WTC11 (cell line): ENCODE measurements at regions not wholly inside any gene's neighbourhood (a gene's known extent, or its start where the extent isn't known, plus 50 kb on each side); places are given as distances from the start of the nearest gene placed in this dataset.

Experiments
- CREB1 ChIP-seq: sonication (generic); formaldehyde crosslinking; IDR thresholded peaks from 2 replicates; pipeline ENCODE4 v1.8.0; 2023; ENCODE audit warnings: mild to moderate bottlenecking, missing genetic modification reagents
- ESRRA ChIP-seq: sonication (generic); formaldehyde crosslinking; IDR thresholded peaks from 2 replicates; pipeline ENCODE4 v1.8.1; 2022; ENCODE audit warnings: mild to moderate bottlenecking, missing genetic modification reagents, borderline replicate concordance
- ETV6 ChIP-seq: sonication (generic); formaldehyde crosslinking; IDR thresholded peaks from 2 replicates; pipeline ENCODE4 v1.8.1; 2022; ENCODE audit warnings: mild to moderate bottlenecking, missing genetic modification reagents
- MYBL2 ChIP-seq: sonication (generic); formaldehyde crosslinking; IDR thresholded peaks from 2 replicates; pipeline ENCODE4 v1.8.1; 2023; ENCODE audit warnings: mild to moderate bottlenecking, moderate library complexity, missing genetic modification reagents
- NFYB ChIP-seq: sonication (generic); formaldehyde crosslinking; conservative IDR thresholded peaks from 2 replicates; pipeline ENCODE4 v1.8.0; 2022; ENCODE audit warnings: low read depth, missing genetic modification reagents
- SP1 ChIP-seq: sonication (generic); formaldehyde crosslinking; conservative IDR thresholded peaks from 2 replicates; pipeline ENCODE4 v1.8.1; 2022; ENCODE audit warnings: missing genetic modification reagents
- TF ChIP-seq, protein P1 (sequence below): sonication (generic); formaldehyde crosslinking; IDR thresholded peaks from 2 replicates; pipeline ENCODE4 v1.8.0; 2022; ENCODE audit warnings: mild to moderate bottlenecking, missing genetic modification reagents
- TF ChIP-seq, protein P2 (sequence below): sonication (generic); formaldehyde crosslinking; IDR thresholded peaks from 2 replicates; pipeline ENCODE4 v1.8.1; 2023; ENCODE audit warnings: mild to moderate bottlenecking, missing genetic modification reagents
- TF ChIP-seq, protein P3 (sequence below): fragments of 200-600 bp; IDR thresholded peaks from 2 replicates; pipeline ENCODE4 v1.8.0; 2022; ENCODE audit warnings: antibody characterized with exemption
- TF ChIP-seq, protein P4 (sequence below): sonication (generic); formaldehyde crosslinking; IDR thresholded peaks from 2 replicates; pipeline ENCODE4 v1.8.1; 2022; ENCODE audit warnings: low read depth, mild to moderate bottlenecking, moderate library complexity, missing genetic modification reagents, borderline replicate concordance
- TF ChIP-seq, protein P5 (sequence below): sonication (generic); formaldehyde crosslinking; IDR thresholded peaks from 2 replicates; pipeline ENCODE4 v1.8.1; 2022; ENCODE audit warnings: low read depth, missing genetic modification reagents, borderline replicate concordance
- TF ChIP-seq, protein P6 (sequence below): sonication (generic); formaldehyde crosslinking; conservative IDR thresholded peaks from 2 replicates; pipeline ENCODE4 v1.8.1; 2022; ENCODE audit warnings: mild to moderate bottlenecking, missing genetic modification reagents

DNA sequence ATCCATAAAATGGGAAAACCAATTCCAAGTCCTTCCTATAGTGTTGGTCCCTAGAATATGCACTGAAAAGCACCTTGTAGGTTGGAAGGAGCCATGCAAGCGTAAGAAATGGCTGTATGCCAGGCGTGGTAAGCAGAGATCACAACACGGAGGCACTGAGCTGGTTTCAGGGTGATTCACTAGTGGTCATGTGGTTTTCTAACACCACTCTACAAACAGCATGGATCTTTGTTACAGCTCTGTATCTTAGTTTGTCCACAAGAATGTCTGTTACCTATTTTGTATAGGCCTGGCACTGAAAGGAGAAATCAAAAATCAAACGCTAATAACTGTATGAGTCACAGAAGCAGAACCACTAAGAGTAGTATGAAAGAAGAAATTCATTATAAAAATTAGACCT, 71.9 kb downstream of the MAGEB17 start:
- TF ChIP-seq, protein P1, sequence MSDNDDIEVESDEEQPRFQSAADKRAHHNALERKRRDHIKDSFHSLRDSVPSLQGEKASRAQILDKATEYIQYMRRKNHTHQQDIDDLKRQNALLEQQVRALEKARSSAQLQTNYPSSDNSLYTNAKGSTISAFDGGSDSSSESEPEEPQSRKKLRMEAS (CRISPR knock-in tag): no peak
- TF ChIP-seq, protein P2, sequence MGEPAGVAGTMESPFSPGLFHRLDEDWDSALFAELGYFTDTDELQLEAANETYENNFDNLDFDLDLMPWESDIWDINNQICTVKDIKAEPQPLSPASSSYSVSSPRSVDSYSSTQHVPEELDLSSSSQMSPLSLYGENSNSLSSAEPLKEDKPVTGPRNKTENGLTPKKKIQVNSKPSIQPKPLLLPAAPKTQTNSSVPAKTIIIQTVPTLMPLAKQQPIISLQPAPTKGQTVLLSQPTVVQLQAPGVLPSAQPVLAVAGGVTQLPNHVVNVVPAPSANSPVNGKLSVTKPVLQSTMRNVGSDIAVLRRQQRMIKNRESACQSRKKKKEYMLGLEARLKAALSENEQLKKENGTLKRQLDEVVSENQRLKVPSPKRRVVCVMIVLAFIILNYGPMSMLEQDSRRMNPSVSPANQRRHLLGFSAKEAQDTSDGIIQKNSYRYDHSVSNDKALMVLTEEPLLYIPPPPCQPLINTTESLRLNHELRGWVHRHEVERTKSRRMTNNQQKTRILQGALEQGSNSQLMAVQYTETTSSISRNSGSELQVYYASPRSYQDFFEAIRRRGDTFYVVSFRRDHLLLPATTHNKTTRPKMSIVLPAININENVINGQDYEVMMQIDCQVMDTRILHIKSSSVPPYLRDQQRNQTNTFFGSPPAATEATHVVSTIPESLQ (CRISPR knock-in tag): no peak
- TF ChIP-seq, protein P3, sequence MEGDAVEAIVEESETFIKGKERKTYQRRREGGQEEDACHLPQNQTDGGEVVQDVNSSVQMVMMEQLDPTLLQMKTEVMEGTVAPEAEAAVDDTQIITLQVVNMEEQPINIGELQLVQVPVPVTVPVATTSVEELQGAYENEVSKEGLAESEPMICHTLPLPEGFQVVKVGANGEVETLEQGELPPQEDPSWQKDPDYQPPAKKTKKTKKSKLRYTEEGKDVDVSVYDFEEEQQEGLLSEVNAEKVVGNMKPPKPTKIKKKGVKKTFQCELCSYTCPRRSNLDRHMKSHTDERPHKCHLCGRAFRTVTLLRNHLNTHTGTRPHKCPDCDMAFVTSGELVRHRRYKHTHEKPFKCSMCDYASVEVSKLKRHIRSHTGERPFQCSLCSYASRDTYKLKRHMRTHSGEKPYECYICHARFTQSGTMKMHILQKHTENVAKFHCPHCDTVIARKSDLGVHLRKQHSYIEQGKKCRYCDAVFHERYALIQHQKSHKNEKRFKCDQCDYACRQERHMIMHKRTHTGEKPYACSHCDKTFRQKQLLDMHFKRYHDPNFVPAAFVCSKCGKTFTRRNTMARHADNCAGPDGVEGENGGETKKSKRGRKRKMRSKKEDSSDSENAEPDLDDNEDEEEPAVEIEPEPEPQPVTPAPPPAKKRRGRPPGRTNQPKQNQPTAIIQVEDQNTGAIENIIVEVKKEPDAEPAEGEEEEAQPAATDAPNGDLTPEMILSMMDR: no peak
- TF ChIP-seq ETV6 (CRISPR knock-in tag) (no peak), ESRRA (CRISPR knock-in tag) (no peak), NFYB (CRISPR knock-in tag) (no peak), SP1 (no peak), CREB1 (CRISPR knock-in tag) (no peak), MYBL2 (no peak)
- TF ChIP-seq, protein P4, sequence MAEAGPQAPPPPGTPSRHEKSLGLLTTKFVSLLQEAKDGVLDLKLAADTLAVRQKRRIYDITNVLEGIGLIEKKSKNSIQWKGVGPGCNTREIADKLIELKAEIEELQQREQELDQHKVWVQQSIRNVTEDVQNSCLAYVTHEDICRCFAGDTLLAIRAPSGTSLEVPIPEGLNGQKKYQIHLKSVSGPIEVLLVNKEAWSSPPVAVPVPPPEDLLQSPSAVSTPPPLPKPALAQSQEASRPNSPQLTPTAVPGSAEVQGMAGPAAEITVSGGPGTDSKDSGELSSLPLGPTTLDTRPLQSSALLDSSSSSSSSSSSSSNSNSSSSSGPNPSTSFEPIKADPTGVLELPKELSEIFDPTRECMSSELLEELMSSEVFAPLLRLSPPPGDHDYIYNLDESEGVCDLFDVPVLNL (CRISPR knock-in tag): no peak
- TF ChIP-seq, protein P5, sequence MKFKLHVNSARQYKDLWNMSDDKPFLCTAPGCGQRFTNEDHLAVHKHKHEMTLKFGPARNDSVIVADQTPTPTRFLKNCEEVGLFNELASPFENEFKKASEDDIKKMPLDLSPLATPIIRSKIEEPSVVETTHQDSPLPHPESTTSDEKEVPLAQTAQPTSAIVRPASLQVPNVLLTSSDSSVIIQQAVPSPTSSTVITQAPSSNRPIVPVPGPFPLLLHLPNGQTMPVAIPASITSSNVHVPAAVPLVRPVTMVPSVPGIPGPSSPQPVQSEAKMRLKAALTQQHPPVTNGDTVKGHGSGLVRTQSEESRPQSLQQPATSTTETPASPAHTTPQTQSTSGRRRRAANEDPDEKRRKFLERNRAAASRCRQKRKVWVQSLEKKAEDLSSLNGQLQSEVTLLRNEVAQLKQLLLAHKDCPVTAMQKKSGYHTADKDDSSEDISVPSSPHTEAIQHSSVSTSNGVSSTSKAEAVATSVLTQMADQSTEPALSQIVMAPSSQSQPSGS: no peak
- TF ChIP-seq, protein P6, sequence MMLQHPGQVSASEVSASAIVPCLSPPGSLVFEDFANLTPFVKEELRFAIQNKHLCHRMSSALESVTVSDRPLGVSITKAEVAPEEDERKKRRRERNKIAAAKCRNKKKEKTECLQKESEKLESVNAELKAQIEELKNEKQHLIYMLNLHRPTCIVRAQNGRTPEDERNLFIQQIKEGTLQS (CRISPR knock-in tag): no peak
